Epithelial cell of proximal tubule (primary cell): ENCODE measurements at regions not wholly inside any gene's neighbourhood (a gene's known extent, or its start where the extent isn't known, plus 50 kb on each side); places are given as distances from the start of the nearest gene placed in this dataset.

Experiments used
- DNase-seq: peaks from one replicate; pipeline ENCODE4 v3.0.0-alpha.2; 2011; ENCODE audit warnings: low read depth
- H3K4me3 ChIP-seq: 2 replicates; pipeline ENCODE4 v1.5.1; 2011; ENCODE audit warnings: low read depth, mild to moderate bottlenecking, low read length
- TF ChIP-seq, protein P1 (sequence below): conservative IDR thresholded peaks from 2 replicates; pipeline ENCODE4 v1.5.1; 2012; ENCODE audit warnings: low read depth, mild to moderate bottlenecking, low read length

DNA sequence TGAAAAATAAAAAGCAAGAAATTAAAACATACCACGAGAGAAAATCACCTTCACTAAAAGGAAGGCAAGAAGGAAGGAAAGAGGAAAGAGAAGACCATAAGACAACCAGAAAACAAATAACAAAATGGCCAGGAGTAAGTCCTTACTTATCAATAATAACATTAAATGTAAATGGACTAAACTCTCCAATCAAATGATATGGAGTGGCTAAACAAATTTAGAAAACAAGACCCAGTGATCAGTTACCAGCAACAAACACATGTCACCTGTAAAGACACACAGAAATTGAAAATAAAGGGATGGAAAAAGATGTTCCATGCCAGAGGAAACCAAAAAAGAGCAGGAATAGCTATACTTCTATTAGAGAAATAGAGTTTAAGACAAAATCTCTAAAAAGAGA is 85.0 kb upstream of the SLC38A4 start:
- no peak for DNase-seq
- TF ChIP-seq, protein P1, sequence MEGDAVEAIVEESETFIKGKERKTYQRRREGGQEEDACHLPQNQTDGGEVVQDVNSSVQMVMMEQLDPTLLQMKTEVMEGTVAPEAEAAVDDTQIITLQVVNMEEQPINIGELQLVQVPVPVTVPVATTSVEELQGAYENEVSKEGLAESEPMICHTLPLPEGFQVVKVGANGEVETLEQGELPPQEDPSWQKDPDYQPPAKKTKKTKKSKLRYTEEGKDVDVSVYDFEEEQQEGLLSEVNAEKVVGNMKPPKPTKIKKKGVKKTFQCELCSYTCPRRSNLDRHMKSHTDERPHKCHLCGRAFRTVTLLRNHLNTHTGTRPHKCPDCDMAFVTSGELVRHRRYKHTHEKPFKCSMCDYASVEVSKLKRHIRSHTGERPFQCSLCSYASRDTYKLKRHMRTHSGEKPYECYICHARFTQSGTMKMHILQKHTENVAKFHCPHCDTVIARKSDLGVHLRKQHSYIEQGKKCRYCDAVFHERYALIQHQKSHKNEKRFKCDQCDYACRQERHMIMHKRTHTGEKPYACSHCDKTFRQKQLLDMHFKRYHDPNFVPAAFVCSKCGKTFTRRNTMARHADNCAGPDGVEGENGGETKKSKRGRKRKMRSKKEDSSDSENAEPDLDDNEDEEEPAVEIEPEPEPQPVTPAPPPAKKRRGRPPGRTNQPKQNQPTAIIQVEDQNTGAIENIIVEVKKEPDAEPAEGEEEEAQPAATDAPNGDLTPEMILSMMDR = no peak
- H3K4me3 ChIP-seq = no peak overlapping the region

DNA sequence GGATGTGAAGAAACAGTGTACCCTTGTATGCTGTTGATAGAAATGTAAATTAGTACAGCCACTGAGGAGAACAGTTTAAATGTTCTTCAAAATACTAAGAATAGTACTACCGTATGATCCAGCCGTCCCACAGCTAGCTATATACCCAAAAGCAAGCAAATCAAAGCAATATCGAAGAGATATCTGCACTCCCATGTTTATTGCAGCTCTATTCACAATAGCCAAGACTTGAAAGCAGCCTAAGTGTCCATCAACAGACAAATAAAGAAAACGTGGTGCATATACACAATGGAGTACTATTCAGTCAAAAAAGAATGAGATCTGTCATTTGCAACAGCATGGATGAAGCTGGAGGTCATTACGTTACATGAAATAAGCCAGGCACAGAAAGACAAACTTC is 88.5 kb upstream of the SLC38A4 start:
- no peak for DNase-seq
- no peak overlapping the region for H3K4me3 ChIP-seq
- TF ChIP-seq, protein P1 = no peak

DNA sequence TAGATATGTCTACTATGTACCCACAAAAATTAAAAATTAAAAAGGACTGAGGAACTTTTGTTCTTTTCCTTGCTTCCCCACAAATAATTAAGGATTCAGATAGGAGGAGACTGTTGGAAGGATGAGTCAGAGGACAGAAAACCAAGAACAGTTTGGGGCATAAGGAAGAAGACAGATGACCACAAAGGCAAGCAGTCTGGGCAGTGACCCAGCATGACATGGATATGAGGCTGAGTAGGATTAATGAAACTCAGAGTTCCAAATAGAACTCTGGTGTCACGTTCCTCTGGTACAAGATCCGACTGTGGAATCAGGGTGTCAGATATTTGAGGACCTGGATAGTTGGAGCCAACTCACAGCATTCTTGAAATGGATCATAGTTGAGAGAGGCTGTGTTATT is 89.3 kb upstream of the SLC38A4 start:
- DNase-seq = no peak
- no peak overlapping the region for H3K4me3 ChIP-seq

DNA sequence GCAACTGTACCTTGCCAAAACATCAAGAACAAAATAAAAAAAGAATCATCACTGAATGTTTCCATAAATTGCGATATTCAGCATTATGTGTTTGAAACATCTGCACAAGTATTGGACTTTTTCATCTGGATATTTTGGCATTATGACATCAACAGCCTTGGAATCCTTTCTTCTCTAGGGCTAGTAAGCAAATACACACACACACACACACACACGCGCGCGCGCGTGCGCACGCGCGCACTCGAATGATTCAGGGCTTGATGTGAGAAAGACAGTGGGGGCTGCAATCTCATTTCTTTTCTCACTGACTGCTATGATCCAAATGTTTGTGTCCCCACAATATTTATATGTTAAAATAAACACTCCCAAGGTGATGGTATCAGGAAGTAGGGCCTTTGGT is 90.0 kb upstream of the SLC38A4 start:
- no peak overlapping the region for H3K4me3 ChIP-seq
- DNase-seq = no peak
- TF ChIP-seq, protein P1 = no peak

More for the DNA sequence above, 89.3 kb upstream of the SLC38A4 start:
- TF ChIP-seq, protein P1 = no peak

DNA sequence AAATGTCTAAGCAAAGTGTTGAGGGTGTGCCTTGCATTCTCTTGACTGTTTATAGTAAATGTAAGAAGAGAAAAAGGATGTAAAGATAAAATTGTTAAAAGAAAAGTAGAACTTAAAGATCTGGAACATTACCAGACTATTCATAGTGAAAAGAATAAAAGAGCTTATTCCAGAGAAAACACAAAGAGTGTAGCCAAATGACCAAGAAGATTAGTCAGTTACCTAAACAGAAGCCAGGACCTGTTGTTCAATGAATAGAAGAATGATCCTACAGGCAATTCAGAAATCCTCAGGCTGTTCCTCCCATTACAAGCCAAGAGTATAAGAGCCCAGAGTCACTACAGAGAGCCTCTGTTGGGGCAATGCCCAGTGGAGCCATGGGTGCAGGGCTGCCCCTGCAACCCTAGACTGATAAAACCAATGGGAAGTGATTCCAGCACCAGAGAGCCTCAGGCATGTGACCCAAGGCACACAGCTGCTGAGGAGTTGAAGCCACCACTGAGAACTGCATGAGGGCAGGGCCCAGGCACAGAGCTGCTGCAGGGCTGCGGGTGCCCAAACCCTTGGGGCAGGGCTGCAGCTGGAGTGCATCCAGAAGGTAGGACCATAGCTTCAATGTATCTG is 91.1 kb upstream of the SLC38A4 start:
- TF ChIP-seq, protein P1 = no peak
- DNase-seq = no peak

DNA sequence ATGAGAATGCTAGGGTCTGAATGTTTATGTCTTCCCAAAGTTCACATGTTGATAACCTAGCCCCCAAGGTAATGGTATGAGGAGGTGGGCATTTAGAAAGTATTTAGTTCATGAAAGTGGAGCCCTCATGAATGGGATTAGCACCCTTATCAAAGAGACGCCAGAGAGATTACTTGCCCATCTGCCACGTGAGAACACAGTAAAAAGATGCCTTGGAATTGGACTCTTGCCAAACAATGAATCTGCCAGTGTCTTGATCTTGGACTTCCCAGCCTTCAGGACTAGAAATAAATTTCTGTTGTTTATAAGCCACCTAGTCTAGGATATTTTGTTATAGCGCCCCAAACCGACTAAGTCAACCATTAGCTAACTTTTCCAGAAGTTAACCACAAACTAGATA is 92.0 kb upstream of the SLC38A4 start:
- no peak overlapping the region for H3K4me3 ChIP-seq
- TF ChIP-seq, protein P1 = no peak
- no peak for DNase-seq

More for the DNA sequence above, 91.1 kb upstream of the SLC38A4 start:
- no peak overlapping the region for H3K4me3 ChIP-seq

DNA sequence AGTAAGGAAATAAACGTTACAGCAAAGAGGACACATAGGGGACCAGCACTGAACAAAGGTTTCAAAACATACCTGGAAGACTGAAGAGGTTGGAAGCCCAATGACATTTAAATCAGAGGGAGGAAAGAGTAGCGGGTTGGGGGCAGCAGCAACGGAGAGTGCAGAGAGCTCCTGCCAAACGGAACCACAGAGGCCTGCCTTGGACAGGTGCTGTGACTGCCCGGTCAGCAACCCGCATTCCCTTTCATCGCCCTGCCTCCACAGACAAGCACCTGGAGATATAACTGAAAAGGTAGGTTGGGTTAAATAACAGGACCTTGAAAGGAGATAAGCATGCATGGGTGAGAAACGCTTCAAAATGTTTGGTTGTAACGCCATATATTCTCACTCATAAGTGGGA is 92.8 kb upstream of the SLC38A4 start:
- DNase-seq = no peak
- H3K4me3 ChIP-seq = no peak overlapping the region
- TF ChIP-seq, protein P1 = no peak
